Fibroblast of lung (primary cell): ENCODE measurements at regions not wholly inside any gene's neighbourhood (a gene's known extent, or its start where the extent isn't known, plus 50 kb on each side); places are given as distances from the start of the nearest gene placed in this dataset.

Experiments used
- DNase-seq, 2 donors: peaks; one replicate each; pipeline versions ENCODE4 v3.0.0 to v3.0.0-alpha.2; 2010; ENCODE audit warnings: low read depth in 2 of 2
- H2AFZ ChIP-seq: 2 replicates; pipeline ENCODE4 v1.5.1; 2012; ENCODE audit warnings: low read length, control low read depth, inconsistent platforms
- H3K27ac ChIP-seq: 2 replicates; pipeline ENCODE4 v1.5.1; 2011; ENCODE audit warnings: low read length, control low read depth; ENCODE audit not compliant: insufficient read depth
- H3K27me3 ChIP-seq: 2 replicates; pipeline ENCODE4 v1.5.1; 2011; ENCODE audit warnings: mild to moderate bottlenecking, low read length; ENCODE audit not compliant: control insufficient read depth, insufficient read depth
- H3K36me3 ChIP-seq: 2 replicates; pipeline ENCODE4 v1.5.1; 2011; ENCODE audit warnings: low read length; ENCODE audit not compliant: control insufficient read depth, insufficient read depth
- H3K4me1 ChIP-seq: 2 replicates; pipeline ENCODE4 v1.5.1; 2011; ENCODE audit warnings: low read length; ENCODE audit not compliant: control insufficient read depth, insufficient read depth; ENCODE audit errors: extremely low read depth
- H3K4me2 ChIP-seq: 2 replicates; pipeline ENCODE4 v1.5.1; 2011; ENCODE audit warnings: low read length, control low read depth; ENCODE audit not compliant: insufficient read depth; ENCODE audit errors: extremely low read depth
- H3K4me3 ChIP-seq, 4 experiments: fragments of 200-600 bp in 1 of 4; sonication (generic) in 1 of 4; replicated peaks in 1 of 4; 2 replicates each; pipeline ENCODE4 v1.5.1; 2011 to 2016; ENCODE audit warnings: low read length in 4 of 4, low read depth in 3 of 4, mild to moderate bottlenecking in 3 of 4, control low read depth in 2 of 4, inconsistent platforms in 1 of 4, mixed read lengths in 1 of 4; ENCODE audit not compliant: insufficient read depth in 1 of 4; ENCODE audit errors: control extremely low read depth in 1 of 4
- H3K79me2 ChIP-seq: 2 replicates; pipeline ENCODE4 v1.5.1; 2012; ENCODE audit warnings: mild to moderate bottlenecking, low read length, inconsistent platforms; ENCODE audit not compliant: control insufficient read depth, insufficient read depth
- H3K9ac ChIP-seq: 2 replicates; pipeline ENCODE4 v1.5.1; 2011; ENCODE audit warnings: mild to moderate bottlenecking, low read length, control low read depth; ENCODE audit not compliant: insufficient read depth
- H3K9me3 ChIP-seq: 2 replicates; pipeline ENCODE4 v1.5.1; 2012; ENCODE audit warnings: low read depth, low read length; ENCODE audit not compliant: control insufficient read depth, insufficient read depth
- H4K20me1 ChIP-seq: 2 replicates; pipeline ENCODE4 v1.5.1; 2011; ENCODE audit warnings: low read length; ENCODE audit not compliant: control insufficient read depth, insufficient read depth; ENCODE audit errors: extremely low read depth
- EZH2 ChIP-seq: IDR thresholded peaks from 2 replicates; pipeline ENCODE4 v1.5.1; 2012; ENCODE audit warnings: low read length, control low read depth, mild to moderate bottlenecking; ENCODE audit errors: missing control alignments
- TF ChIP-seq, protein P1 (sequence below), 2 donors: IDR thresholded peaks in 1 of 2; conservative IDR thresholded peaks in 1 of 2; 1 replicate in 1 of 2; 2 replicates in 1 of 2; pipeline ENCODE4 v1.5.1; 2011 to 2012; ENCODE audit warnings: low read length in 2 of 2, control low read depth in 1 of 2, inconsistent platforms in 1 of 2, low read depth in 1 of 2, mild to moderate bottlenecking in 1 of 2

DNA sequence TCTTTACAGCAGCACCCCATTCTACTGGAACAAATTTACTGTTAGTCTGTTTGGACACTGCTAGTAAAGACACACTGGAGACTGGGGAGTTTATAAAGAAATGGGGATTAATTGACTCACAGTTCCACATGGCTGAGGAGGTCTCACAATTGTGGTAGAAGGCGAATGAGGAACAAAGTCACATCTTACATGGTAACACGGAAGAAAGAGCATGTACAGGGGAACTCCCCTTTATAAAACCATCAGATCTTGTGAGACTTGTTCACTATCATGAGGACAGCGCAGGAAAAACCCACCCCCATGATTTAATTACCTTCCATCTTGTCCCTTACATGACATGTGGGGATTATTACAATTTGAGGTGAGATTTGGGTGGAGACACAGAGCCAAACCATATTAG is 1204.2 kb downstream of the SLITRK1 start:
- Histone ChIP-seq H3K4me3 (no peak overlapping the region), H3K9ac (no peak overlapping the region), H3K79me2 (no peaks in the 10 kb centered on the region), H3K36me3 (no peaks in the 10 kb centered on the region), H3K27ac (no peak overlapping the region), H4K20me1 (no peaks in the 10 kb centered on the region), H3K4me2 (no peak overlapping the region), H2AFZ (no peak overlapping the region), H3K27me3 (no peaks in the 10 kb centered on the region), H3K4me1 (no peaks in the 10 kb centered on the region), H3K9me3 (no peaks in the 10 kb centered on the region)
- no peak for DNase-seq
- TF ChIP-seq, protein P1, sequence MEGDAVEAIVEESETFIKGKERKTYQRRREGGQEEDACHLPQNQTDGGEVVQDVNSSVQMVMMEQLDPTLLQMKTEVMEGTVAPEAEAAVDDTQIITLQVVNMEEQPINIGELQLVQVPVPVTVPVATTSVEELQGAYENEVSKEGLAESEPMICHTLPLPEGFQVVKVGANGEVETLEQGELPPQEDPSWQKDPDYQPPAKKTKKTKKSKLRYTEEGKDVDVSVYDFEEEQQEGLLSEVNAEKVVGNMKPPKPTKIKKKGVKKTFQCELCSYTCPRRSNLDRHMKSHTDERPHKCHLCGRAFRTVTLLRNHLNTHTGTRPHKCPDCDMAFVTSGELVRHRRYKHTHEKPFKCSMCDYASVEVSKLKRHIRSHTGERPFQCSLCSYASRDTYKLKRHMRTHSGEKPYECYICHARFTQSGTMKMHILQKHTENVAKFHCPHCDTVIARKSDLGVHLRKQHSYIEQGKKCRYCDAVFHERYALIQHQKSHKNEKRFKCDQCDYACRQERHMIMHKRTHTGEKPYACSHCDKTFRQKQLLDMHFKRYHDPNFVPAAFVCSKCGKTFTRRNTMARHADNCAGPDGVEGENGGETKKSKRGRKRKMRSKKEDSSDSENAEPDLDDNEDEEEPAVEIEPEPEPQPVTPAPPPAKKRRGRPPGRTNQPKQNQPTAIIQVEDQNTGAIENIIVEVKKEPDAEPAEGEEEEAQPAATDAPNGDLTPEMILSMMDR (conservative IDR thresholded peaks at IDR 0.05 in 1 of 2, IDR thresholded peaks at IDR 0.05 in 1 of 2; ENCODE audit: low read depth in 1 of 2, low read length in 2 of 2) = no peak
- TF ChIP-seq EZH2 = no peak

DNA sequence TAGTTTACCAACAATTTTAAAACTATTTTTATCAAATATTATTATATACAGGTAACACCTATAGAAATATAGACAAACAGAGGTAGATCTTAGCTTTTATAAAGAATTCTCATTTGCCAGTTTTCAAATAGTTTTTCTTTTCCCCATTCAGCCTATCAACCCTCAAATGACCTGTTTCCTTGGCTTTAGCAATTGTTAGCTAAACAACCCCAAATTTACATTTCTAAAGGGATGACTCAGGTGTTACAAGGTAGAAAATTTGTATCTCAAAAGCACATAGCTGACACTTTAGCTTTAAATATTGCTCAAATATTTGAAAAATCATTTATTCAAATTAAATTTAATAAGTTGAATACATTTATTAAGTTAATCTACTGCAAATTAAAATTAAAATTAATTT is 1207.2 kb downstream of the SLITRK1 start:
- H3K79me2 ChIP-seq = no peaks in the 10 kb centered on the region
- no peaks in the 10 kb centered on the region for H3K4me1 ChIP-seq
- H3K36me3 ChIP-seq = no peaks in the 10 kb centered on the region
- H3K4me3 ChIP-seq = no peak overlapping the region
- H2AFZ ChIP-seq = no peak overlapping the region
- no peak overlapping the region for H3K4me2 ChIP-seq
- H3K9ac ChIP-seq = no peak overlapping the region
- no peak for DNase-seq
- no peaks in the 10 kb centered on the region for H3K27me3 ChIP-seq
- no peaks in the 10 kb centered on the region for H4K20me1 ChIP-seq
- TF ChIP-seq EZH2 = no peak
- H3K9me3 ChIP-seq = no peaks in the 10 kb centered on the region
- H3K27ac ChIP-seq = no peak overlapping the region

GRCh38 chr13:82674546-82674945 is 1207.7 kb downstream of the SLITRK1 start:
- no peaks in the 10 kb centered on the region for H4K20me1 ChIP-seq
- no peak for DNase-seq

More at GRCh38 chr13:82674546-82674945, 1207.7 kb downstream of the SLITRK1 start:
- H3K27me3 ChIP-seq = no peaks in the 10 kb centered on the region
- H2AFZ ChIP-seq = no peak overlapping the region
- H3K4me2 ChIP-seq = no peak overlapping the region
- TF ChIP-seq, protein P1 (conservative IDR thresholded peaks at IDR 0.05 in 1 of 2, IDR thresholded peaks at IDR 0.05 in 1 of 2; ENCODE audit: low read depth in 1 of 2, low read length in 2 of 2) = no peak
- TF ChIP-seq EZH2 = no peak
- no peaks in the 10 kb centered on the region for H3K36me3 ChIP-seq
- H3K9ac ChIP-seq = no peak overlapping the region
- no peaks in the 10 kb centered on the region for H3K79me2 ChIP-seq
- no peaks in the 10 kb centered on the region for H3K4me1 ChIP-seq
- H3K27ac ChIP-seq = no peak overlapping the region
- no peak overlapping the region for H3K4me3 ChIP-seq
- no peaks in the 10 kb centered on the region for H3K9me3 ChIP-seq
